HS-5 (cell line): ENCODE measurements at regions not wholly inside any gene's neighbourhood (a gene's known extent, or its start where the extent isn't known, plus 50 kb on each side); places are given as distances from the start of the nearest gene placed in this dataset.

Experiments used
- DNase-seq: peaks from one replicate; pipeline ENCODE4 v3.0.0-alpha.2; 2012; ENCODE audit warnings: low read depth

DNA sequence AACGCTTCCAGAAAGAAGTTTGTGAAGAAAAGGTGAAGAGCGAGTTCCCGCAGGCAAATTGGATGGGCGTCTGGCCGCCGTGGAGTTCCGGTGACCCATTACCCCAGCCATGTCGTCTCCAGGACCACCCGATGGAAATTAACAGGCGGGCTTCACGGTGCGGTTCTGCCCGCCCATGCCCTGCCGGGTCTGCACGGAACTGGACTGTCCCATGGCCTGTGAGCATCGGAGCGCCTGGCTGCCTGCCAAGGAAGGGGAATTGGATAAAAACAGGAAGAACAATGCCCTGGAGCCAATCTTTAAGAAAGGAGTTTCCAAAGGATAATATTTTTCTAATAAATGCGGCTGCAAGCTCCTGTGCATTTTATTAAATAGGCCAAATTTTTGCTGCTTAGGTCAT is 319.8 kb upstream of the SLC7A11 start:
- DNase-seq = no peak

DNA sequence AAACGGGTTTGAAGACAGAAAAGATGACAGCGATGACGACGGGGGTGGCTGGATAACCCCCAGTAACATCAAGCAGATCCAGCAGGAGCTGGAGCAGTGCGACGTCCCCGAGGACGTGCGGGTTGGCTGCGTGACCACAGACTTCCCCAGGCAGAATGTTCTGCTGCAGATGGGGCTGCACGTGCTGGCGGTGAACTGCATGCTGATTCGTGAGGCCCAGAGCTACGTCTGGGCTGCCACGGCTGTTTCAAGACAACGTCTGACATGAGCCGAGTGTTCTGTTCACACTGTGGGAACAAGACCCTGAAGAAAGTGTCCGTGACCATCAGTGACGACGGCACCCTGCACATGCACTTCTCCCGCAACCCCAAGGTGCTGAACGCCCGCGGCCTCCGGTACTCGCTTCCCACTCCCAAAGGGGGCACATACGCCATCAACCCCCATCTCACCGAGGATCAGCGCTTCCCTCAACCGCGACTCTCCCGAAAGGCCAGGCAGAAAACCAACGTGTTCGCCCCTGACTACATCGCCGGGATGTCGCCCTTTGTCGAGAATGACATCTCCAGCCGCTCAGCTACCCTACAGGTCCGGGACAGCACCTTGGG is 319.2 kb upstream of the SLC7A11 start:
- DNase-seq = no peak

DNA sequence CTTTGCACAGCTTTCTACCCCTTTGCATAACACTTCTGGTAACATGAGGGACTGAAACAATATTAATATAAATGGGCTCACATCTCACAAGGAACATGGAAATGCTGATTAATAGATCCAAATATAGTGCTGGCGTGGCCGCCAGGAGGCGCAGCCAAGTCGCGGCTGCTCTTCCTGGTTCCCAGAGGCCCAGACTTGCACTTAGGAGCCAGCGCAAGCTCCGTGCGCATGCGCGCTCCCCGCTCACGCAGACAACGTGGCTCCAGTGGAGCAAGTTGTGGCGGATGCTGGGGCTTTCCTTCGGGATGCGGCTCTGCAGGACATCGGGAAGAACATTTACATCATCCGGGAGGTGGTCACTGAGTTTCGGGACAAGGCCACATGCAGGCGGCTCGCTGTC is 318.3 kb upstream of the SLC7A11 start:
- no peak for DNase-seq

DNA sequence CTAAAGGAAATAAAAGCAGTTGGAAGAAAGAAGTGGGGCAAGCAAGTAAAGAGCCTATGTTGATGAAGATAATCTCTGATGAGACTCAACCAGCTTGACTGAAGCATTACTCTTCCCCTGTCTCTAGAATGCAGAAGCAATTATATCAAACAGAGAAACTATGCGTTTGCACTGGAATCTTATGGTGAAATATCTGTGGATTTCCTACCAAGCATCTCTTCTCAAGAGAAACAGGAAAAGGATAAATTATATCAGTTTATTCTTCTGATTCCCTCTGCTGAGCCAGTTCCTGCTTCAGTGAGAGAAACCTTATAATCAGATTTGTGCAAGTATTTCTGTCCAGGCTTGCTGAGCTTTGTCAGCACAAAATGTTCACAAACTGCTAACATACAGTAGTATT is 316.7 kb upstream of the SLC7A11 start:
- DNase-seq = no peak

DNA sequence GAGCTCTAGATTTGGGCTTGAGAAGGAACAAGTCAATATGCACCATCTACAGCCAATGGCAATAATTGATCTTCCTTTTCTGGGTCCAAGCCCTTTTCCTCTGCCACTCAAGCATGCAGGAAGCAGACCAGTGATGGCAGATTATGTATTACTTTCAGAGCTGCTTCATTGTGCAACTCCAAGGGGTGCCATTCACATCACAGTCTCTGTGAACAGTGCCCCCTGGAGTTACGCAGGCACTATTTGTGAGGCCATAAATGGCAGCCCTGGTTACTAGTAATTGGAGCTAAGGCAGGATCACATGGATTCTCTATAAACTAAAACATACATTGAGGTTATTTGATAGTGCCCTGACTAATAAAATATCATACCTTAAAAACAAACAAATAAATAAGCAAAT is 313.4 kb upstream of the SLC7A11 start:
- no peak for DNase-seq

DNA sequence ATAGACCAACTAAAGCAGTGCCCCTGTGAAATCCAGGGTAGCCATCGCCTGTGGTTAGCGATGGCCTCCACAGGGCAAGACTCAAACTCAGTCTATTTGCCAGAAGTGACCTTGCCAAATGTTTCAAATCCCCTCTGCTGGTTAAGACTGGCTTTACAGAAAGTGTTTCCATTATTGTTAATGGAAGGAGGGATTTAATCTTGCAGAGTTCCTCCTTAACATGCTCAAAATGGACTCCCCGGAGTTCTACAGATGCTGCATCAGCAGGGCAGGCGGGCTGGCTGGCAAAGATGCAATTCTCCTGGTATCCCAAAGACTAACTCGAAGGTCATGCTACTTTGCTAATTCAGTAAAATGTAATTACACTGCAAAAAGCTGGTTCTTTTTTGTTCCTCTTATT is 313.0 kb upstream of the SLC7A11 start:
- no peak for DNase-seq

DNA sequence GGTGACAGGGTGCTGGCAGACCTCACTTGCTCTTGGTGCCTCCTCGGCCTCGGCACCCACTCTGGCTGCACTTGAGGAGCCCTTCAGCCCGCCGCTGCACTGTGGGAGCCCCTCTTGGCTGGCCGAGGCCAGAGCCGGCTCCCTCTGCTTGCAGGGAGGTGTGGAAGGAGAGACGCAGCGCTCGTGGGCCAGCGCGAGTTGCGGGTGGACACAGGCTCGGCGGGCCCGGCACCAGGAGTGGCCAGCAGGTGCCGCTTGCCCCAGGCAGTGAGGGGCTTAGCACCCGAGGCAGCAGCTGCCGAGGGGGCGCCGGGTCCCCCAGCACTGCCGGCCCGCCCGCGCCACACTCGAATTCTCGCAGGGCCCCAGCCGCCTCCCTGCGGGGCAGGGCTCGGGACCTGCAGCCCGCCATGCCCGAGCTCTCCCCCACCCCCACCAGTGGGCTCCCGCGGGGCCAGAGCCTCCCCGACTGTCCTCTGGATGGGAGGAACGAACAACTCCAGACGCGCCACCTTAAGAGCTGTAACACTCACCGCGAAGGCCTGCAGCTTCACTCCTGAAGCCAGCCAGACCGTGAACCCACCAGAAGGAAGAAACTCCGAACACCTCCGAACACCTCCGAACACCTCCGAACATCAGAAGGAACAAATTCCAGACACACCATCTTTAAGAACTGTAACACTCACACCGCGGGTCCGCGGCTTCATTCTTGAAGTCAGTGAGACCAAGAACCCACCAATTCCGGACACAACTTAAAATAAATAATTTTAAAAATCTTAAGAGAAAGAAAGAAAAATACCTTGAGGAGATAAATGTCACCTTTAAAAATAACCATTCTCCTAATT is 311.1 kb upstream of the SLC7A11 start:
- no peak for DNase-seq

DNA sequence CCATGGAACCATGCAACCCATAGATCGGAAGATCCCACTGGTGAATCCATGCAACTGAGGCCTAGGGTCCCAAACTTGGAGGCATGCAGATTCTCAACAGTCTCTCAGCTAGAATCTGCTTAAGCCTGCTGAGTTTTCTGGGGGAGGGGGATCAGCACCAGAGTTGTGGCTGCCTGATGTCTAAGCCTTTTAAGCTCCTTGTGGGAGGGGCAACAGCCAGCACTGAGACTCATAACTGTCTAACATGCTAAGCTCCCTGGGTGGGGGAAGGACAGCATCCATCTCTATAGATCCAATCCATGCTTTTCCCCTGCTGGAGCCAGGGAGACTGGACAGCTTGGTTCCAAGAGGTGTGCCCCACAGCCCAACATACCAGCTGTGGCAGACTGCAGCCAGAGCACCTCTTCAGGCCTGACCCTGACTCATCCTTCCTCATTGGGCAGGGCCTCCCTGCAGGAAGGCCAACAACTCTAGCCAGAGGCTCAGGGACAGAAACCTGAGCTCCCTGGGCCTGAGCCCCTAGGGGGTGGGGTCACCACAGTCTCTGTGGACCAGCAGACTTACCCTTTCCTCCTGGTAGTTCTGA is 300.1 kb upstream of the SLC7A11 start:
- no peak for DNase-seq

DNA sequence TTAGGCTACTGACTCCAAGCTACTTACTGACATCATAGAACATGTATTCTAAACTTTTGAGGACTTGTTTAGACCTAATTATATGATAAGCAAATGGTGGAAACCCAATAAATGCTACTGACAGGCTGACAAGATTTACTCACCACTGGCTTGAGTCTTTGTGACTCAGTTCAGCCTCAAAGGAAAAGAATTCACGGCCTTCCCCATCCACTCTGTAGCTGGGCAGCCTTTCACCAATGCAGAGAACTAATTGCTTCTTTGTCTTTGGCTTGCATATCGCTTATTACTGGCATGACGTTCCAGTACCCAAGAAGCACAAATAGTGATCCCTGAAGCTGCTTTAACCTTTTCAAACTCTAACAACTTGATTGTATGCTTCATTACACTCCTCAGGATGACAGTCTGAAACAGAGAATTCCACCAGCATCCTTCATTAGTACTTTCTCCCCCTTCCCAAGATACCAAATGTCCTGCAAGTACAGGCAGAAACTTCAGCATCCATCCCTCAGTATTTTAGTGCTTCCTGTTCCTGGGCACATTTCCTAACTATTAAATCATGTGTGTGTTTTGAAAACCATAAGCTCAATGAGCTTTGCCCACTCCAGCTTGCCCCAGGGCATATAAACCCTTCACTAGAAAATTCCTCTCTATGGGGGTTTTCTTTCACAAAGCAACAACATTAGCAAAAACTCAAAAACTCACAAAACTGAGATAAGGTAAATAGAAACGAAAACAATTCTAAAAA is 298.1 kb upstream of the SLC7A11 start:
- no peak for DNase-seq

DNA sequence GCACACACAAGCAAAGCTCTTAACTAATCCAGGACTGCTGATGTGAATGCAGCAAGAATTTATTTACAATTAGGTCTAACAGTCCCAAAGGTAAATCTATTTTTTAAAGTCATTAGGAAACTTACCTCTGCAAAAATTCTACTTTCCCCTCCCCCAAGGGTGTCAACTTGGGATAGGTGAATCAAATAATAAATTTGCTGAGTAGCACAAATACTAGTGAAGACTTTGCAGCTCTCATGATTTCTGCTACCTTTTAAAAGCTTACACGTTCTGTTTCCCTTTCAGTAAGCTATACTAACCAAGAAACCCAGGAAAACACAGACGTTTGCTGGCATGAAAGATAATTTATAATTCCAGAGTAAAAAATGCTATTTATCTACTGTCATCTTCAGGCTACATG is 296.6 kb upstream of the SLC7A11 start:
- DNase-seq = no peak

DNA sequence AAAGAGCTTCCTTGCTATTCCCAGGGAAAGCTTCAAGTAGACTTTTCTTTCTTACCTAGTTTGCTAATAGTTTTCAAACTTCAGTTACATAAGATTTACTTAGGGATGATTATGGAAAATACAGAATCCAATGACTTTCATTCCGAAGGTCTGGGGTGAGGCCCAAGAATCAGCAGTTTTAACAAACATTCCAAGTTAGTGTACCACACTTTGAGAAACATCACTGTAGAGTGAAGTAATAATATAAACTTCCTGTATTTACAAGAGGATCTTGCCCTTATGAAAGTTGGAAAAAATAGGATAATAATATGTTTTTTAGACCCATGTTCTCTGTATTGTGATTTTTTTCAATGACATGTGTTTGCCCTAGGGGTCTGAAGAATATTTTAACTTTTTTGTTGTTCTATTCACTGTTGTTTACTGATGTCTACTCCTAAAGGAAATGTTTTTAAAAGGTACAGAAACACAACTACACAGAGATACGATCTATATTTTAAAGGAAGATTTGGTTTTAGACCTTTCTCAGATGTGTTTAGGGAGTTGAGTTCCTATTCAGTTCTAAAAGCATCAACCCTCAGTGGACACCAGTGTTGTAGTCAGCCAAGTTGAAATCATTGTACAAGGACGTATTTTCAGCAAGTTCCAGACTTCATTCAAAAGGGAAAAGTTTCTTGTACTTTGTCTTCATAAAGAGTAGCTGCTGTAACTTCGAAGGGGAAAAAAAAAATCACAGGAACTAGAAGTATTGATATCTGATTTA is 295.8 kb upstream of the SLC7A11 start:
- no peak for DNase-seq

DNA sequence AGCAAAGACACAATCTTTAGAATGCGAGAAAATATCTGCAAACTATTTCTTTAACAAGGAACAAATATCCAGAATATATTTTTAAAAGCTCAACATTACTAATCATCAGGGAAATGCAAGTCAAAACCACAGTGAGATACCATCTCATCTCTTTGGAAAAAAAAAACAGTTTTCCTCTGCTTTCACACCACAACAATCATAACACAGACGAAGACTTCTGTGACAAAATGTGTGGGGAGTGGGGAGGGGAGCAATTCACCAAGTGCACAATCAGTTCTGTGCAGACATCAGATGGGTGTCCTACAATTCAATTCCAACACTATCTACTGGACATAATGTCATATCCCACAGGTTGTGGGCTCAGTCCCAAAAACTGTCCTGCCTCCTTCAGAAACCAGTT is 293.2 kb upstream of the SLC7A11 start:
- DNase-seq = no peak

DNA sequence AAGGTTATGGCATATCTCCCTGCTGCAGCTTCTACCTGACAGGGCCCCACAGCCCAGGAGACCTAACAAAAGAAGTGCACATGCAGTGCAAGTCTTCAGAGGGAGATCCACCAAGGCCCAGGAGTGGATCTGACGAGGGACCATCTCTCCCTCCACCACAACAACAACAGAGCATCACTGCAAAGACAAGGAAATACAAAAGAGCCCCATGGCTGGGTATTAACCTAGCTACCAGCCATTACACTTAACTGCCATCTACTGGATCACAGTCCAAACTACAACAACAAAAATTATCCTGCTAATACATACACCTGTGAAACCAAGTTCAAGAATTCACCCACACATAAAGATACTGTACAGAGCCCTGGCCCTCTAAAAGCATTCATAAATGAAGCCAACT is 280.2 kb upstream of the SLC7A11 start:
- DNase-seq = no peak

DNA sequence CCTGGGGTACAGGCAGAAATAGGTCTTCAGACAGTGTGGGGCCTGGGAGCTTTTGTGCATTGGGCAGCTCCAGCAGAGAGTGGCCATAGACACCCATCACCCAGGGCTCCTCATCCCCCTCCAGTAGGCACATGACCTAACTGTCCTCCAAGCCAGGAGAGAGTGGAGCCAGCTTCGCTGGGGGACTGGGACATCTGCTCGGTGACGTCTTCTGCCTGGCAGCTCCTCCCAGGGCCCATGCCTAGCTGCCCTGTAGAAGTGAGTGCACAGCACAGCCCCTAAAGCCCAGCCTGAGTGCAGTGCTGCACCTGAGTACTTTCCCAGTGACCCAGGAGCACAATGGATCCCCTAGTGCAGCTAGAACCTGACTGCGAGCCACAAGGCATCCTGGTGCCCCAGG is 279.7 kb upstream of the SLC7A11 start:
- DNase-seq = no peak

DNA sequence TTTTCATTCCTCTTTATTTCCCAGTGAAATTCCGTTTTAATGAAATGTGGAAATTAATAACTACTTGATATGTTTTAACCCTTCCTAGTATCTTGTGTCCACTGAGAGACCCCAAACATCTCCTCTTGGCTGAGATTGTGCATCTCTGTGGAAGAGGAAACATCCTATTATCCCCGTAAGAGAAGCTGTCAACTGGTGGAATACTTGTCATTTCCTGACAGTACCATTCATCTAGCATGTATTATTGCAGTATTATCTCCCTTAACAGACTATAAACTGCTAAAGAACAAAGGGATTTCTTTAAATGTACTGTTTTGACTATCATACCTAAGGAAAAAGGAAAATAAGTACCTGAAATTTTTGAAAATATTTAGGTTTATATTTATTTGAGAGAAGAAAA is 277.3 kb upstream of the SLC7A11 start:
- no peak for DNase-seq

DNA sequence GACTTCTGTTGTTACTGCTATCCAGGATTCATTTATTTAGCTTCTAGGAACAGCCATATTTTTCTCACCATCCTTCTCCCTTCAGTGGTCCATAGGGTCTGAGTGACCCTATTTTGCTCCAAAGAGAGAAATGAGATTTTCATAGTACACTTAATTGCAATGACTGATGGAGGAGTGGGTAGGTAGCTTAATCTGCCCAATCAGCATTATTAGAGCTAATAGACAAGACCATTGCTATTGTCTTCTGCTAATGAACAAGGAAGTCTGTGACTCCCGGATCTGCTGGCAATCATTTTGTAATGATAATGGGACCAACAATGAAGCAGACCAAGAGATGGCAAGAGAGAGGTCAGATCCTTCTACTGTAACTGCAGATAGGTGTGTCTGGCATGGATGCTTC is 271.4 kb upstream of the SLC7A11 start:
- no peak for DNase-seq

DNA sequence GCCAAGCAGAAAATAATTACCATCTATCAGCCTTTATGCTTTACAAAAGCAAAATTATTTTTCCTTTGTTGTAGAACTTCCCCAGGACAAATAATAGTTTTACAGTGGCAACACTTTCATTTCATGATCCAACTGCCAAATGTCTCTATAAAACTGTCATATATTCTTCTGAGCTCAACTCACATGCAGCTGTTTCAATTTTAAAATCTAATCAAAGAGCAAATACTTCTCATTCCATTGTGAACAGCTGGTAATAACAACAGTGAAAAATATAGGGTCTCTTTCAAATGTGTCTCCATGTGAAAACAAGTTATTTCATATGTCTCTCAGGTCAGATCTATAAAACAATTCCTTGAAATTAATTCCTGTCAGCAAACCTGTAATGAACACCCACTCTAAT is 270.6 kb upstream of the SLC7A11 start:
- DNase-seq = no peak

DNA sequence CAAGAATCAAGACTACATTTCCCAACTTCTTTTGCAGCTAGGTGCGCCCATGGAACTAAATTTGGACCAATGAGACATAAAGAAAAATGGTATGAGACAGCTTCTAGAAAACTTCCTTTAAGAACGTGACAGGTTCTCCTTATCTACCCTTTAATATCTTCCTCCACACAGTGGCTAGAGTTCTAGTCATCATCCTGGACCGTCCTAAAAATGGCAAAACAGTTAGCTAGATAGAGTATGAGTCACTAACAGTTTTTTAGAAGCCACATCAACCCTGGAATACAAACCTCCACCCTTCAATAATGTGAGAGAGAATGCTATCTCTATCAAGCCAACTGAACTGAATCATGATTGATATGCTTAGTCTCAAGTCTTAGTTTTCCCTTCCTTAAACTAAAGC is 267.9 kb upstream of the SLC7A11 start:
- no peak for DNase-seq

DNA sequence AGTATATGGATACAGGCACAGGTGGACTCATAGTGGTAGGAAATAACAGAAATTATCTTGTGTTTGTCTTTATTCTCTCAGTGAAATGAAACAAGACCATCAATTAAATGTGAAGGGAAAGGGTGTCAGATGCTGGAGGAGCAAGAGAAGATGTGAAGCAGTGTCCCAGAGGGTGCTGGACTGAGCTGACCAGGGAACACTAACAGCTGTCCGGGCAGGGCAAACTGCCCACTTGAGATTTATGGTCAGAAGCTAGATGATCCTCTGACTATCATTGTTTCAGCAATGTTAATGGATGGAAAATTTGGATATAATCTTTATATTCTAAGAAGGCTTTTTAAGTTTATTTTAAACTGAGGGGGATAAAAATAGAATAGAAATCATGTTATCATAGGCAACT is 267.2 kb upstream of the SLC7A11 start:
- DNase-seq = no peak

DNA sequence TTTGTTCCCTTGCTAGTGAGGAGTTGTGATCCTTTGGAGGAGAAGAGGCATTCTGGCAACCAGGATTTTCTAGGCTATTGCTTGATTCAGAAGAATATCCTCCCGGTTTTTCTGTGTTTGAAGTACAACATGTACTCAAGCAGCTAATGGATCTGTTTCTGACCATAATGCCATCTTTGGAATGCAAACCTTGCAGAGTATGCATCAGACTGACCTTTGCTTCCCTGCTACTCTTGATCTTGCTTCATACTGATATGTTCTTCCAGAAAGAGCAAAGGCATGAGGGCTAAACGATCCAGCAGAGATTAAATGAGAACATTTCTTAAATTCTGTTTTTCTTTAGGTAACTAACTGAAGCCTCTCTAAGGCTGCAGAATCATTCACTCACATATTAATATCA is 265.4 kb upstream of the SLC7A11 start:
- DNase-seq = no peak

DNA sequence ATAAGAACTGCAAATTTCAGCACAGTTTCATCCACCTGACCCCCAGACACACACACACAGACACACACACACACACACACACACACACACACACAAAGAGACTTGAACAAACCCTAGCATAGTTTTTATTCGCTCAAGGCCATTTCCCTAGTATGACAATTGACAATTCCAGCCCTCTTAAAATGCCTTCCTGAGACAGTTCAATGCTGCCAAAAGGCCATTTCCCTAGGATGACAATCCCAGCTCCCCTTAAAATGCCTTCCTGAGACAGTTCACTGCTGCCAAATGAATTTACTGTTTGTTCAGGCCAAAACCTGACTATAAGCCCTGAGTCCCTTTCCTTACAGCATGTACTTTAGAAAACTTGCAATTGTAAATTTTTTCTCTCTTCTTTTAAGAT is 259.5 kb upstream of the SLC7A11 start:
- no peak for DNase-seq

DNA sequence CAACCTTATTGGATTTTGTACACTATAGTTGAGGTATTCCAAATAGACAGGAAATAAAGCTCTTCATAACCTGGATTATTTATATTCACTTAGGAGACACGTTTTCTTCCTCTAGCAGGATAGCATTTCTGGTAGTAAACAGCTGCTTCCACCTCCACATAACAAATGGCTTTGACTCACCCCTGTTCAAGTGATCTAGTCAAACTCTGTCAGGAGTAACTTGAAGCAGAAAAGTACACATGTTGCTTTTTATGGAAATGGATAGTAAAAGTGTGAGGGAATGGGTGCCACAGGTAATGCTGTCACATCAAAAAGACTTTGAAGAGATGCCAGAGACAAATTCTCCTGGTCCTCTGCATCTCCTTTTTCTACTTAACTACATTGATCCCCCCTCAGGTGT is 258.7 kb upstream of the SLC7A11 start:
- DNase-seq = no peak
